ENCODE measurements at regions not wholly inside any gene's neighbourhood (a gene's known extent, or its start where the extent isn't known, plus 50 kb on each side); places are given as distances from the start of the nearest gene placed in this dataset.

GRCh38 chr1:164320790-164321731 is 237.9 kb upstream of the PBX1 start:
- Histone ChIP-seq H2AK5ac (ENCODE audit: low read depth, low read length) (no peak overlapping the region), H3K9me3 (ENCODE audit: control insufficient read depth, insufficient read depth, low read length) (no peaks in the 10 kb centered on the region), H3K4me2 (ENCODE audit: low read depth, low read length) (peak overlapping the region; percentile 7; the same call in 1 of the 2 replicates), H2BK15ac (ENCODE audit: low read depth, low read length) (no peak overlapping the region), H3K79me1 (ENCODE audit: low read depth in 1 of 2, low read length in 2 of 2) (no peaks in the 10 kb centered on the region), H3K27me3 (ENCODE audit: control insufficient read depth, insufficient read depth, low read length) (peaks cover 4% of the 10 kb centered on the region; the same call in 1 of the 2 replicates), H3K14ac (replicated peaks; ENCODE audit: low read depth, low read length) (no peak overlapping the region), H4K5ac (ENCODE audit: low read depth, low read length) (no peak overlapping the region), H3K9ac (ENCODE audit: low read depth, low read length) (no peak overlapping the region), H4K8ac (ENCODE audit: low read depth in 2 of 2, low read length in 2 of 2) (no peak overlapping the region), H2BK20ac (ENCODE audit: low read depth, low read length) (no peak overlapping the region), H3K56ac (ENCODE audit: extremely low read depth, insufficient read depth, low read length) (no peak overlapping the region), H3K4me3 (ENCODE audit: insufficient read depth, low read depth, low read length) (0 out of 2 replicates have a peak overlapping the region, but pooled peaks have one; percentile 10), H3K4ac (ENCODE audit: low read depth, low read length) (no peak overlapping the region), H2AK9ac (replicated peaks; ENCODE audit: low read depth, low read length, poor library complexity) (no peak overlapping the region), H3K23ac (ENCODE audit: low read depth, low read length) (no peak overlapping the region), H3K36me3 (ENCODE audit: control insufficient read depth, insufficient read depth, low read length) (no peaks in the 10 kb centered on the region), H3K18ac (ENCODE audit: low read depth, low read length) (no peak overlapping the region), H2AFZ (replicated peaks; ENCODE audit: low read length, poor library complexity) (peak overlapping the region; percentile 23), H3K9me1 (ENCODE audit: insufficient read depth, low read length) (no peaks in the 10 kb centered on the region), H2BK120ac (ENCODE audit: low read depth, low read length) (no peak overlapping the region), H4K91ac (ENCODE audit: insufficient read depth, low read depth, low read length) (no peak overlapping the region), H3K27ac (ENCODE audit: insufficient read depth, low read length) (no peak overlapping the region), H4K20me1 (ENCODE audit: insufficient read depth, low read length) (no peaks in the 10 kb centered on the region), H2BK5ac (ENCODE audit: low read depth, low read length, poor library complexity, severe bottlenecking) (no peak overlapping the region), H3K4me1 (ENCODE audit: control insufficient read depth, insufficient read depth, low read length) (no peaks in the 10 kb centered on the region)
- 13% methylated on average over 8 of the region's 56 CpGs; no CpG with 5 or more reads in 1 of the 2 experiments for WGBS, 2 experiments (ENCODE audit: extremely low coverage in 2 of 2, insufficient read length in 1 of 2)
- TF ChIP-seq USF2 (IDR thresholded peaks at IDR 0.05; ENCODE audit: low read depth, low read length) (no peak), RAD21 (IDR thresholded peaks at IDR 0.05; ENCODE audit: low read length) (no peak), SMC3 (IDR thresholded peaks at IDR 0.05; ENCODE audit: low read depth, low read length) (no peak), MXI1 (IDR thresholded peaks at IDR 0.05; ENCODE audit: borderline replicate concordance, low read depth, low read length) (no peak), NFE2L2 (IDR thresholded peaks at IDR 0.05; ENCODE audit: low read depth, low read length) (no peak), FOS (IDR thresholded peaks at IDR 0.05; ENCODE audit: low read depth, low read length) (no peak), ELK1 (IDR thresholded peaks at IDR 0.05; ENCODE audit: borderline replicate concordance, low read depth, low read length) (no peak), MAFK (IDR thresholded peaks at IDR 0.05; ENCODE audit: low read depth, low read length) (no peak), RCOR1 (IDR thresholded peaks at IDR 0.05; ENCODE audit: insufficient replicate concordance, low read length) (no peak), CHD1 (IDR thresholded peaks at IDR 0.05; ENCODE audit: low read depth, low read length) (no peak)
- TF ChIP-seq, protein P1, sequence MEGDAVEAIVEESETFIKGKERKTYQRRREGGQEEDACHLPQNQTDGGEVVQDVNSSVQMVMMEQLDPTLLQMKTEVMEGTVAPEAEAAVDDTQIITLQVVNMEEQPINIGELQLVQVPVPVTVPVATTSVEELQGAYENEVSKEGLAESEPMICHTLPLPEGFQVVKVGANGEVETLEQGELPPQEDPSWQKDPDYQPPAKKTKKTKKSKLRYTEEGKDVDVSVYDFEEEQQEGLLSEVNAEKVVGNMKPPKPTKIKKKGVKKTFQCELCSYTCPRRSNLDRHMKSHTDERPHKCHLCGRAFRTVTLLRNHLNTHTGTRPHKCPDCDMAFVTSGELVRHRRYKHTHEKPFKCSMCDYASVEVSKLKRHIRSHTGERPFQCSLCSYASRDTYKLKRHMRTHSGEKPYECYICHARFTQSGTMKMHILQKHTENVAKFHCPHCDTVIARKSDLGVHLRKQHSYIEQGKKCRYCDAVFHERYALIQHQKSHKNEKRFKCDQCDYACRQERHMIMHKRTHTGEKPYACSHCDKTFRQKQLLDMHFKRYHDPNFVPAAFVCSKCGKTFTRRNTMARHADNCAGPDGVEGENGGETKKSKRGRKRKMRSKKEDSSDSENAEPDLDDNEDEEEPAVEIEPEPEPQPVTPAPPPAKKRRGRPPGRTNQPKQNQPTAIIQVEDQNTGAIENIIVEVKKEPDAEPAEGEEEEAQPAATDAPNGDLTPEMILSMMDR (conservative IDR thresholded peaks at IDR 0.05; ENCODE audit: low read depth, low read length), result no peak
- CTCF ChIA-PET, result no interaction called here
- in situ Hi-C loops (cut with MboI; ENCODE audit: low sequenced_read_pairs) (no loop called here), dilution Hi-C loops (cut with HindIII; ENCODE audit: low sequenced_read_pairs, unreplicated experiment) (no loop called here), intact Hi-C loops (cut with micrococcal nuclease) (no loop called here)
- BruUV-seq (replicated peaks), result no TSS peak
- ATAC-seq (ENCODE audit: low read depth) (peak; percentile 32), DNase-seq (no peak)
- POLR2A ChIA-PET (ENCODE audit: unreplicated experiment), result no interaction called here

Measured in IMR-90 (cell line).